GM12873 (cell line): ENCODE measurements at regions not wholly inside any gene's neighbourhood (a gene's known extent, or its start where the extent isn't known, plus 50 kb on each side); places are given as distances from the start of the nearest gene placed in this dataset.

Experiments
- TF ChIP-seq, protein P1 (sequence below): IDR thresholded peaks from 2 replicates; pipeline ENCODE4 v1.5.1; 2012; ENCODE audit warnings: low read depth, mild to moderate bottlenecking, moderate library complexity, low read length, control low read depth; ENCODE audit not compliant: insufficient read depth; ENCODE audit errors: missing control alignments

- TF ChIP-seq, protein P1, sequence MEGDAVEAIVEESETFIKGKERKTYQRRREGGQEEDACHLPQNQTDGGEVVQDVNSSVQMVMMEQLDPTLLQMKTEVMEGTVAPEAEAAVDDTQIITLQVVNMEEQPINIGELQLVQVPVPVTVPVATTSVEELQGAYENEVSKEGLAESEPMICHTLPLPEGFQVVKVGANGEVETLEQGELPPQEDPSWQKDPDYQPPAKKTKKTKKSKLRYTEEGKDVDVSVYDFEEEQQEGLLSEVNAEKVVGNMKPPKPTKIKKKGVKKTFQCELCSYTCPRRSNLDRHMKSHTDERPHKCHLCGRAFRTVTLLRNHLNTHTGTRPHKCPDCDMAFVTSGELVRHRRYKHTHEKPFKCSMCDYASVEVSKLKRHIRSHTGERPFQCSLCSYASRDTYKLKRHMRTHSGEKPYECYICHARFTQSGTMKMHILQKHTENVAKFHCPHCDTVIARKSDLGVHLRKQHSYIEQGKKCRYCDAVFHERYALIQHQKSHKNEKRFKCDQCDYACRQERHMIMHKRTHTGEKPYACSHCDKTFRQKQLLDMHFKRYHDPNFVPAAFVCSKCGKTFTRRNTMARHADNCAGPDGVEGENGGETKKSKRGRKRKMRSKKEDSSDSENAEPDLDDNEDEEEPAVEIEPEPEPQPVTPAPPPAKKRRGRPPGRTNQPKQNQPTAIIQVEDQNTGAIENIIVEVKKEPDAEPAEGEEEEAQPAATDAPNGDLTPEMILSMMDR: no peak
Observed at GRCh38 chr7:20482071-20482470, 133.4 kb upstream of the ABCB5 start.

GRCh38 chr7:20484356-20484755, 131.1 kb upstream of the ABCB5 start:
- TF ChIP-seq, protein P1: no peak

DNA sequence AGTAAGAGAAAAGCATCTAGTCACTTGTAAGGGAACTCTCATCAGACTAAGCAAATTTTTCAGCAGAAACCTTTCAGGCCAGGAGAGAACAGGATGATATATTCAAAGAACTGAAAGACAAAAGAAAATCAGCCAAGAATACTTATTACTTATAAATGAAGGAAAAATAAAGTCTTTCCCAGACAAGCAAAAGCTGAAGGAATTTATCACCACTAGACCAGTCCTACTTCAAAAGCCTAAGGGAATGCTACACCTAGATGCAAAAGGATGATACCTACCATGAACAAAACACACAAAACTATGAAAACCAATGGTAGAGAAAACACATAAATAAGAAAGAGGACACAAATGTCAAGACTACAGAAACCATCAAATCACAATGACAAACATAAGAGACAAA, 126.6 kb upstream of the ABCB5 start:
- TF ChIP-seq, protein P1: no peak

DNA sequence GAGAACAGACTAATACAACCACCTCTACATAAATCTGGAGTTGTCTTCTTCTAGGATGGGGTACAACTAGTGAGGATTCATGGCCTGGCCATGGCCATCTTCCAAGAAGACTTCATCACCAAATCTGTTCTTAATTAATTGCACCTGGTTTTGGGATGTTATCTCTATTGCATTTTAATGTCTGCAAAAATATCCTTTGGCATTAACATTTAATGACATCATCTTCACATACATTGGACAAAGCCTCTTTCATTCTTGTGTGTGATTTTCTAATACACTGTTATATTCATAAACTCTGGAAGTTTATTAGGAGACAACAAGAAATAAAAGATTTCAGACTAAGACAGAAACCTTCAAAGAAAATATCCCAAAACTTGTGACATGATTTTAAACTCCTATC, 124.2 kb upstream of the ABCB5 start:
- TF ChIP-seq, protein P1: no peak

DNA sequence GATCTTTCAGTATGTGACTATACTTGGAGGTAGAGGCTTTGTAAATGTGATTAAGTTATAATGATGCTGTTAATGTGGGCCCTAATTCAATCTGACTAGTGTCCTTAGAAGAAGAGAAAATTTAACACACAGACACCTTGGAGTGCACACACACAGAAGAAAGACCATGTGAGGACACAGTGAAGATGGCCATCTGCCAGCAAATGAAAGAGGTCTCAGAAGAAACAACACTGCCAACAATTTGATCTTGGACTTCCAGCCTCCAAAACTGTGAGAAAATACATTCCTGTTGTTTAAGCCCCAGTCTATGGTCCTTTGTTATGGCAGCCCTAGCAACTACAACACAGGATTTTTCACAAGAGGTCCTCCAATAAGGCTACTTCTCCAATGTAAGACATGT, 120.9 kb upstream of the ABCB5 start:
- TF ChIP-seq, protein P1: no peak

GRCh38 chr7:20503278-20503950, 112.1 kb upstream of the ABCB5 start:
- TF ChIP-seq, protein P1: no peak

GRCh38 chr7:20504060-20504459, 111.4 kb upstream of the ABCB5 start:
- TF ChIP-seq, protein P1: no peak
